ENCODE measurements at regions not wholly inside any gene's neighbourhood (a gene's known extent, or its start where the extent isn't known, plus 50 kb on each side); places are given as distances from the start of the nearest gene placed in this dataset.

DNA sequence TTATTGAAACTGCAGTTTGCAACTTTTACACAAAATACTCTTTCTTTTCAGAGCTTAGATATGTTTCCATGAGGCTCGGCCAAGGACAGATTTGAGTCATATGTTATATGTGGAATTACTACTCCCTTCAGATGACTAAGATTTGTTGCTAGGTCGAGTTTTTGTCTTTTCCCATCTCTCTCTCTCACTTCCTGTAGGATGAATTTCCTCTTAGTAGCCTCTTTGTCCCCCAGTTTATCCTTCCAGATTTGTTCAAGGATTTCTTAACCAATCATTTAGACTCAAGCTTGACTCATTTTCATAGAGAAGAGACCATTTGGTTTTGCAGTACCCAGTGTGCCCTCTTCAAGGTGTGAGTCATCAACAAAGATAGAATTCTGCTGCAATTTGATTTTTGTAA lies 209.2 kb downstream of the GLUD2 start:
- no peaks in the 10 kb centered on the region for H3K36me3 ChIP-seq
- H3K4me3 ChIP-seq: no peak overlapping the region
- H3K27me3 ChIP-seq: no peaks in the 10 kb centered on the region
- no peak overlapping the region for H3K27ac ChIP-seq
- H3K4me1 ChIP-seq: no peaks in the 10 kb centered on the region
- DNase-seq (ENCODE audit: low spot score in 2 of 2): no peak
- WGBS, 2 donors: 30 to 42% methylated on average over 2 of the region's 2 CpGs
- no peak for TF ChIP-seq EP300 (IDR thresholded peaks at IDR 0.05)
- TF ChIP-seq, protein P1, sequence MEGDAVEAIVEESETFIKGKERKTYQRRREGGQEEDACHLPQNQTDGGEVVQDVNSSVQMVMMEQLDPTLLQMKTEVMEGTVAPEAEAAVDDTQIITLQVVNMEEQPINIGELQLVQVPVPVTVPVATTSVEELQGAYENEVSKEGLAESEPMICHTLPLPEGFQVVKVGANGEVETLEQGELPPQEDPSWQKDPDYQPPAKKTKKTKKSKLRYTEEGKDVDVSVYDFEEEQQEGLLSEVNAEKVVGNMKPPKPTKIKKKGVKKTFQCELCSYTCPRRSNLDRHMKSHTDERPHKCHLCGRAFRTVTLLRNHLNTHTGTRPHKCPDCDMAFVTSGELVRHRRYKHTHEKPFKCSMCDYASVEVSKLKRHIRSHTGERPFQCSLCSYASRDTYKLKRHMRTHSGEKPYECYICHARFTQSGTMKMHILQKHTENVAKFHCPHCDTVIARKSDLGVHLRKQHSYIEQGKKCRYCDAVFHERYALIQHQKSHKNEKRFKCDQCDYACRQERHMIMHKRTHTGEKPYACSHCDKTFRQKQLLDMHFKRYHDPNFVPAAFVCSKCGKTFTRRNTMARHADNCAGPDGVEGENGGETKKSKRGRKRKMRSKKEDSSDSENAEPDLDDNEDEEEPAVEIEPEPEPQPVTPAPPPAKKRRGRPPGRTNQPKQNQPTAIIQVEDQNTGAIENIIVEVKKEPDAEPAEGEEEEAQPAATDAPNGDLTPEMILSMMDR (IDR thresholded peaks at IDR 0.05): no peak
- no peak for TF ChIP-seq POLR2A (IDR thresholded peaks at IDR 0.05)
- H3K9me3 ChIP-seq: no peaks in the 10 kb centered on the region

DNA sequence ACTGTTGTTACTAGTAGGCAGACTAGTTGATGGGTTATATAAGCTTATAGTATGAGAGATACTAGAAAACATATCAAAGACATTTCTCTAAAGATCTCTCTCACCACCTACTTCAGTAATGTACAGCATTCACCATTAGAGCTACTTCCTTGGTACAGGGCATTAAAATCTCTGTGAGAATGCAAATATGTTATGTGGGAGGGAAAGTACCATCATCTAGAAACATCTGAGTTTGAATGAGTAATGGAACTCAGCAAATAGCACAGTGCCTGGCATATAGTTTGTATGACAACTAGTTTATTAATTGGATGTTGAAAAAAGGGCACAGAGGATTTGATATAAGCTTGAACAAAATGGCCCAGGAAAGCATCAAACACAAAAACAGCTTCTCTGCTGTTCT lies 211.1 kb downstream of the GLUD2 start:
- DNase-seq (ENCODE audit: low spot score in 2 of 2): no peak
- Histone ChIP-seq H3K9me3 (no peaks in the 10 kb centered on the region), H3K36me3 (no peaks in the 10 kb centered on the region), H3K4me3 (no peak overlapping the region), H3K27ac (no peak overlapping the region), H3K27me3 (no peaks in the 10 kb centered on the region), H3K4me1 (no peaks in the 10 kb centered on the region)
- TF ChIP-seq POLR2A (IDR thresholded peaks at IDR 0.05) (no peak), EP300 (IDR thresholded peaks at IDR 0.05) (no peak)
- TF ChIP-seq, protein P1 (IDR thresholded peaks at IDR 0.05): no peak

DNA sequence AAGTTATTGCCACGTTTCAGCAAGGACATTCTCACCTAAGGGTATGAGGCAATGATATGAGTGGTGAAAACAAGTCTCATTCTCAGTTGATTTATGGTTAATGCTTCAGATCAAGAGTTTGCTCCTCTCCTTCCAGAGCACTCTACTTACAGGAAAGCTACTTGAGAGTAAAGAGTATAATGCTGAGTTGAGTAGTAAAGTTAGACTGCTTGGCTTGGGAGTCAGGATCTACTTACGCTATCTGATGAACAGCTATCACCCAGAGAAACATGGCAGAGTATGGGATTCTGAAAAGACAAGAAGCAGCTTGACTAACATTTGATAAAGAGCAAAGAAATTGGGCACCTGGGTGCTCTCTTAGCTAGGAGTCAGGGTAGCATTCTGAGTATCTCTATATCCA lies 211.8 kb downstream of the GLUD2 start:
- Histone ChIP-seq H3K36me3 (no peaks in the 10 kb centered on the region), H3K27me3 (no peaks in the 10 kb centered on the region), H3K4me3 (no peak overlapping the region), H3K9me3 (no peaks in the 10 kb centered on the region), H3K27ac (no peak overlapping the region), H3K4me1 (no peaks in the 10 kb centered on the region)
- no peak for DNase-seq (ENCODE audit: low spot score in 2 of 2)
- TF ChIP-seq EP300 (IDR thresholded peaks at IDR 0.05) (no peak), POLR2A (IDR thresholded peaks at IDR 0.05) (no peak)
- TF ChIP-seq, protein P1 (IDR thresholded peaks at IDR 0.05): no peak
- WGBS, 2 donors: 52 to 77% methylated on average over 2 of the region's 2 CpGs

DNA sequence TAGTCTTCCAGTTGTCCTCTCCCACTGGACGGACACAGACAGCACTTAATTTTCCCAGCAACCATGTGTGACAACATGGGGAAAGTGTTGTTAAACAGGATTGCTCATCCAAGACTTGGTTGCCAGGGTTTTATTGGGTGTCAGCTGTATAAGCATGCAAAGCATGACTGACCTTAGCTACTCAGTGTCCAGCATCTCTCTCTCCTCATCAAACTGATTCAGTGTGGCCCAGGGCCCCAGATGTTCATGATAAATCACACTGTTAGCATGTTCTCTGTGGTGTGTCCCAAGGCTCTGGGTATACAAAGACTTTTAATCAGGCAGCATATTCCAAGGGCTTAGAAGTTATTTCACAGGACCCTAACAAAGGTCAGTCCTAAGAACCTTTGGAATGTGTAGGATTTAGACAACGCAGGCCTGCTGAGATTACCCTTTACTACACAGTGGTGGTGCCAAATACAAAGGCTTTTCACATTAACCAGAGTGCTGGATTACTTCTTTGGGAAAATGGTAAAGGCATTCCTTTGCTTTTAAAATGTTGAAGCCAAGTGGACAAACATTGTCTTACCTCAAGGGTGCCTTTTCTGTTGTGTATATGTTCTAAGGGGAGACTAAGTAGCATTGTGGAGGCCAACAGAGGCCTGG lies 213.3 kb downstream of the GLUD2 start:
- TF ChIP-seq EP300 (IDR thresholded peaks at IDR 0.05): no peak
- TF ChIP-seq, protein P1 (IDR thresholded peaks at IDR 0.05): no peak
- TF ChIP-seq POLR2A (IDR thresholded peaks at IDR 0.05): no peak
- 49 to 50% methylated on average over 1 to 2 of the region's 2 CpGs for WGBS, 2 donors
- no peaks in the 10 kb centered on the region for H3K4me1 ChIP-seq

DNA sequence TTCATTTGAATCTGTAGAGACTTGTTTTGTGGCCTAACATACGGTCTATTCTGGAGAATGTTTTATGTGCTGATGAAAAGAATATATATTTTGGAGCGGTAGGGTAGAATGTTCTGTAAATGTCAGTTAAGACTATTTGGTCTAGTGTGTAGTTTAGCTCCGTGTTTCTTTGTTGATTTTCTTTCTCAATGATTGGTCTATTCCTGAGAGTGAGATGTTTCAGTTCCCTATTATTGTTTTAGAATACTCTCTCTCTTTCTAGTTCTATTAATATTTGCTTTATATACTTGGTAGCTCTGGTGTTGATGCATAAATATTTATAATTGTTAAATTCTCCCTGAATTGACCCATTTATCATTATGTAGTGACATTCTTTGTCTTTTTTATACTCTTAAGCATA lies 236.5 kb downstream of the GLUD2 start:
- Histone ChIP-seq H3K9me3 (no peaks in the 10 kb centered on the region), H3K27ac (no peak overlapping the region), H3K4me3 (no peak overlapping the region), H3K4me1 (no peaks in the 10 kb centered on the region), H3K27me3 (no peaks in the 10 kb centered on the region), H3K36me3 (no peaks in the 10 kb centered on the region)
- DNase-seq (ENCODE audit: low spot score in 2 of 2): no peak
- TF ChIP-seq POLR2A (IDR thresholded peaks at IDR 0.05): no peak
- TF ChIP-seq, protein P1 (IDR thresholded peaks at IDR 0.05): no peak
- TF ChIP-seq EP300 (IDR thresholded peaks at IDR 0.05): no peak
- 82 to 83% methylated on average over 3 of the region's 3 CpGs for WGBS, 2 donors

More for the DNA sequence above, 213.3 kb downstream of the GLUD2 start:
- DNase-seq (ENCODE audit: low spot score in 2 of 2): no peak
- no peaks in the 10 kb centered on the region for H3K9me3 ChIP-seq
- no peak overlapping the region for H3K27ac ChIP-seq
- H3K27me3 ChIP-seq: no peaks in the 10 kb centered on the region
- H3K36me3 ChIP-seq: no peaks in the 10 kb centered on the region
- H3K4me3 ChIP-seq: no peak overlapping the region
